HG02798 (cell line): ENCODE measurements at regions not wholly inside any gene's neighbourhood (a gene's known extent, or its start where the extent isn't known, plus 50 kb on each side); places are given as distances from the start of the nearest gene placed in this dataset.

Experiments used
- ATAC-seq: cut with Tn5 transposase; IDR thresholded peaks from one replicate; pipeline ENCODE4 v1.9.1; 2021; ENCODE audit warnings: mild to moderate bottlenecking; ENCODE audit not compliant: unreplicated experiment, poor library complexity

DNA sequence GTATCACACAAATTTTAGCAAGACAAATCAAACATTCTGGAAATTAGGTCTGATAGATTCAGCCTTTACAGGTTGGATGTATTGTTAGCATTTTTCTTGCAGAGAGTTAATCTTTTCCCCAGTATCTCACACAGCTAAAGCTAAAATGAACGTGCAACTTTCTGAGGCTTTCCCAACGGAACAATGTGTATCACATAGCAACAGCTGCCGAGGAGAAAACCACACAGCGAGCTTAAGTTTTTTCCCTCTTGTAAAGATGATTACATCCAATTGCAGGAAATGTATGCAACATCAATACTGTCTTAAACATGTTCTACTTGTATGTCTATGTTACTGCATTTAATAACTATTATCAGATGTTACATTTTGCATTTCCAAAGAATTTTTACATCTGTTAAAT lies 182.2 kb downstream of the CCDC59 start:
- no peak for ATAC-seq

DNA sequence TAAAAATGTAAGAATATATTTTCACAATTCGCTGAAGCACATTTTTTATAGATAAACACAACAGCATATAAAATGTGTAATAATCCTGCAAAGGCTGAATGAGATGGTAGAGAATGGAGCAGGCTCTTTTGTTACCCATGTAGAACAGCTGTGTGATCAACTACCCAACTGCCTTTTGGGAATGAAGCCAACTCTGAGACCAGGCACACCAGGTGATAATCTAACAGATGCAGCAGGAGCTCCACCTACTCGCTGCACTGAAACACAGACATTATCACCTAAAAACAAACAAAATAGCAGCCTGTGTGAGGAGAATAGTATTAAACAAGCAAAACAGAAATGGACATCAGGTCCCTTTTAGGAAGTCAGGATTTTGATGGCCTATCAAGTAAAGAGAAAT lies 183.3 kb downstream of the CCDC59 start:
- ATAC-seq = no peak

DNA sequence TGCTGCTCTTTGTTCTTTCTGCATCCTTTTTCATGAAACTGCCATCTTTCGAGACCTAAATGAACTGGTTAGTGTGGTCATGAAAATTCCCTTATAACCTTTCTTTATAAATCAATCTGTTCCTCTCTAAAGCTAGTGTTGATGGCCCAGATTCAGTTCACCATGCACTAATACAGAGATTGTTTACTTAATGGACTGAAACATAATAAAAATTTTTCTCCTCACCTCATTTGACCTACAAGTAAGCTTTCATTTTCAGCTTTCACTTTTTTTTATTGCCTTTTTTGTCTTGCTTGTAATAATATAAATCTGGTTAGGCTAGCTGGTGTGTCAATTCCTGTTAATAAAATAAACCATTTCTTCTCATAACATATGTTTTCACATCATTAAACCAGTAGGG lies 183.8 kb downstream of the CCDC59 start:
- ATAC-seq = no peak

DNA sequence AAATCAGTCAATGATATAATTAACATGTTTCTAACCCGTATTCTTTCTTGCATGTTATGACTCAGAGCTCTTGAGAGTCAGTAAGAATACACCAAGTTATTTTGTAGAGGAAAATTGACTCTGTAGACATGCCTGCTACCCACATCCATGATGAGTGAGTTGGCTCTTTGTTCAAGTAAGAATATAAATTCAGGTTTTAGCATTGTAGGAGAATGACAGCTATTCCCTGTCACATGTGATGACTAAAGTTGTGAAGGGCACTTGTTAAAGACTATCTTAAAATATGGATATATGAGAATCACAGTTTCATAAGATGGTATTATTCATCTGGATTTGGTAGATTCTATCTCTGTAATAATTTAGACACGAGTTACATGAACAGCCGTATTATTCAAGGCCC lies 209.1 kb downstream of the CCDC59 start:
- no peak for ATAC-seq

DNA sequence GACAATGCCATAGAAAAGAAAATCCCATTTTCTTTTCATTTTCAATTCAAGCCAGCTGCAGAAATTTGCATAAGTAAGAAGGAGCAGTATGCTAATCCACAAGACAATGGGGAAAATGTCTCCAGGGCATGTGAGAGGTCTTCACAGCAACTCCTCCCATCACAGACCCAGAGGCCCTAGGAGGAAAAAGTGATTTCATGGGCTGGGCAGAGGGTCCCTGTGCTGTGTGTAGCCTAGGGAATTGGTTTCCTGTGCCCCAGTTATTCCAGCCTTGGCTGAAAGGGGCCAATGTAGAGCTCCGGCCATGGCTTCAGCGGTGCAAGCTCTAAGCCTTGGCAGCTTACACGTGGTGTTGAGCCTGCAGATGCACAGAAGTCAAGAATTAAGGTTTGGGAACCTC lies 211.4 kb downstream of the CCDC59 start:
- ATAC-seq = no peak

DNA sequence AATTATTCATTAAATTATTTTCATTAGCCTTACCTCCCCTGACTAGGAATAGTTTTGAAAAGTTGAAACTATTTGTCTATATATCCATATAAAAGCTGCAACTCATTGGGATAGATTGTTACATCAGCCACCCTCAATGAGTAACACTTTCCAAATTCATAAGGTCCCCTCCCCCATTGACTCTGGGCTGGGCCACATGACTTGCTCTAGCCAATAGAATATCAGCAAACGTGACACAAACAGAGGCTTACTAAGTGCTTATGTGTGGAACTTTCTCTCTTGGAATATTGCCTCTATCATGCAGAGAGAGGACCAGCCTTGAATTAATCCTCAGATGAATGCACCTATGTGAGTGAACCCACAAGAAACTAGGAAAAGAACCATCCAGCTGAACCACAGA lies 213.7 kb downstream of the CCDC59 start:
- ATAC-seq = no peak

DNA sequence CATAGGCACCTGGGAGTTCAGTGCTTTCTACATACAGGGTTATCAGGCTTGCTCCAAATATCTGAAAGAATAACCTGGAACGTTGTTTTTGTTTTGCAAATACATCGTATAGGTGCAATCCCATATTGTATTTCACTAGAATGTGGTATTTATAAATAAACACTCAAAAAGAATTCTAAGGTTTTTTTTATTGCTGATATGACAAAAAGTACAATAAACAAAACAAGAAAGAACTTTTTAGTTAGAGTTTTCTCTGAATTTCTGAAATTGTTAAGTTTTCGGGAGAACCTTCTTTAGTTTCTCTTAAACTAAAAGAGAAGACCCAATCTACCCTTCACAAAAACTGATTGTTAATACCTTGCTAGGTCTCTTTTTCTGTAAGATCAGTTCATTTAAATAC lies 225.8 kb downstream of the CCDC59 start:
- no peak for ATAC-seq

DNA sequence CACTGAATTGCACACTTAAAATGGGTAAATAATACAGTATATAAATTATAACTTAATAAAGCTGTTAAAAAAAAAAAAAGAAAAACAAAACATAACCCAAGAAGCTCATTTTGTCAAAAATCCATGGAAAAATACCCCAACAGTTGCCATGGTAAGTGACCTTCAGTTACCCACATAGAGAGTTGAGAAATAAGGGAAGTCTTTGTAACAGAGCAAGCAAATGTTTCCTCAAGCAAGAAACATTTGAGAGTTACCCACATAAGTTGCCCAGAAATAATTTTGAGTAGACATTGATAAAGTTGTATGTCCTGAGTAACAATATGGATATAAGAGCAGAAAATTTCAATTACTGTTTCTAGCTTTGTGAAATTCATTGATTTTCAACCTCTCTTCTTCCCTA lies 227.4 kb downstream of the CCDC59 start:
- ATAC-seq = no peak

DNA sequence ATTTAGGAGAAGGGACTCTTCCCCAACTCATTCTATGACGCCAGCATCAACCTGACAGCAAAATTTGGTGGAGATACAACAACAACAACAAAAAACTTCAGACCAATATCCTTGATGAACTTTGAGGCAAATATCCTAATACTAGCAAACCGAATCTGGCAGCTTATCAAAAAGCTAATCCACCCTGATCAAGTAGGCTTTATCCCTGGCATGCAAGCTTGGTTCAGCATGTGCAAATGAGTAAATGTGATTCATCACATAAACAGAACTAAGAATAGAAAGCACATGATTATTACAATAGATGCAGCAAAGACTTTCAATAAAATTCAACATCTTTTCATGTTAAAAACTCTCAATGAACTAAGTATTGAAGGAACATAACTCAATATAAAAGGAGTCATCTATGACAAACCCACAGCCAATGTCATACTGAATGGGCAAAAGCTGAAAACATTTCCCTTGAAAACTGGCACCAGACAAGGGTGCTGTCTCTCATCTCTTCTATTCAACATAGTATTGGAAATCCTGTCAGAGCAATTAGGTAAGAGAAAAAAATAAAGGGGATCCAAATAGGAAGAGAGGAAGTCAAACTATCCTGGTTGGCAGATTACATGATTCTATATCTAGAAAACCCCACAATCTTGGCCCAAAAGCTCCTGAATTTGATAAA lies 233.3 kb downstream of the CCDC59 start:
- ATAC-seq = no peak

DNA sequence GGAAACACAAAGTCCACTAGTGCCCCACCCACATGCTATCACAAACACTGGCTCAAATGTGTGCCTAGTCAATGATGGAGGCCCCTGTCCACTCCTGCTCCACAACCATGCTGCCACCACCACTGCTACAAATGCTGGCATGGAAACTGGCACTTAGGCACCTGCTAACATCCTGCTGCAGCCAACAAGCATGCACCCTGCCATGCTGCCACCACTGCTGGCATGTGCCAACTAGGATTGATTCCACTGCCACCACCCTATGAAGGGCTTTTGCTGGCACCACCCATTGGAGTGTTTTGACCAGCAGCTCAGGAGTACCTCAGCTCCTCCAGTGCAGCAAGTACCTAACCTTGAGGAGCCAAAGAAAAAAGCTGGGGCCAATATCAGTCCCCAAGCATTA lies 236.6 kb downstream of the CCDC59 start:
- no peak for ATAC-seq

DNA sequence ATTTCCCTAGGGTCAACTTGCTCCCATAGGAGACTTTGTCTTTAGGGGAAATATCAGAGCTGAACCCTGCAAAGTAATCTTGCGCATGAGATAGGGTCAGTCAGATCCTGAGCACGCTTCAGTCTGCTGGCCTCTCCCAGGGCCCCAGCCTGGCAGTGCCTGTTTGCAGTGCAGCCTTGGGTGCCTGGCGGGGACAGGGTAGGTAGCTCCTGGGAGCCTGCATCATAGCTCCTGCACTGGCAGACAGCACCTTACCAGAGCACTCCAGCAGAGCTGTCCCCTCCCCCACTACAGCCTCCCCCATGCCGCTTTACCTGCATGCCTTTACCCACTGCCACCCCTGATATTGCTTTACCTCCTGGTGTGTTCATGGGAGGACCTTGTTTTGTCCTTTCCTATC lies 237.3 kb downstream of the CCDC59 start:
- no peak for ATAC-seq

DNA sequence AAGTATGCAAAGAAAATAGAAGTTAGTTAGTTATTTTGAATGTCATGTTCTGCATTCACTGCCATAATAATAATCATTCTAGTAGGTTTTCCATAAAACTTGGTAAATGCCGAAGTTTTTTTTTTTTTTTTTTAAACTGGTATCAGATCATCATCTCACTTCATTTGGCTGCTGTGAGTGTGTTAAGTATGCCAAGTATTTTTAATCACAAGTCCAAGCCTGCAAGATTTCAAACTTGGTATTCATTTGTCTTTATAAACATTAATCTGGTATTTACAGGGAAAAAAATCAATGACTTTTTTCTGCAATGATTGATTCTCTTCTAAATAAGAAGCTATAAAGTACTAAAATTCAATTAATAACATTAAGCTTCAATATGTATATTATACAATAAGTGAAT lies 248.9 kb downstream of the CCDC59 start:
- no peak for ATAC-seq

DNA sequence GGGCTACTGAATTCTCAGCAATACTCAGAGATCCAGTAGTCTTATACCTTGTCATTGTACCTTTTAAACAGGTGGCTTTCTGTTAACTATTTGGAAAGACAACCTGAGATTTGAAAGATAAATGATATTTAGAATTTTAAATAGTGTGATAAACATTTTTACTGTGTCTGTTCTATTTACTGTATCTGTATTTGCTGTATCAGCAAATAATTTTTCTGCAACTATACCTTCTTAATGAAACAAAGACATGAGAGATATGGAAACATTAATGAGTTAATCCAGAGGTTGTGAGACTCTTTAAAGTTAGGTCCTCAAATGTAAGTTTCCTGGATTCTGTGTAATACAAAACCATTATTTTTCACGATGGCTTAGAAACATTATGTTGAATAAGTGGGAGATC lies 249.6 kb downstream of the CCDC59 start:
- no peak for ATAC-seq

DNA sequence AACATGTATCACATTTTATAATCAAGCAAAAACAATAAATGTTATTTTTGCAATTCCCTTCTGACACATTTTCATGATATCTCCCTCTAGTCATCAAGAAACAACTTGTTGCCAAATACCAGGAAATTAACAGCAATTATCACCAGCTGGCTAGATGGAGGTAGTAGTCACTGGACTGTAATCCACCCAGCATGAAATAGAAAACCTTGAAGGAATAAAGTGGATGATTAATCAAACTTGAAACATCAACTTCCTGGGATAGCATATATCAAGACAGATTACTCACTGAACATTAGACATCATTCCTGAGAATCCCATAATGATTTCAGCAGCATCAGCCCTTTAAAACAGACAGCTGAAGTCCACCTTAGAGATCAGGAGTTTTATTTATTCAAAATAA lies 259.0 kb downstream of the CCDC59 start:
- ATAC-seq = no peak

DNA sequence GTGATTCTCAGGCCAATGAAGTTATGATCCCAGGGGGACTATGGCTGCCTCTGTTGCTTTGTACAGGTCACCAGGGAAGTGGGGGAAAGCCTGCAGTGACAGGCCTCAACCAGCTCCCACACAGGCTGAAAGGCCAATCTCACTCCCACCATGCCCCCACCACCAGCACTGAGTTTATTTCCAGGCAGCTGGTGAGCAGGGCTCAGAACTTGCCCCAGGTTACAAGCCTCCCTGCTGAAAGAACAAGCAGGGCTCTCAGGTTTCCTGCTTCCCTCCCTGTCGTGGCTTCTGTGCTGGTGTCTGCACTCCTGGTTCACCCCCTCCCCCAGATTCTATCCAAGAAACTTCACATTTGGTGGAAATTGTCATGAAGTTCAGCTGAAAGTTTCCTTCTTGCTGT lies 260.3 kb downstream of the CCDC59 start:
- ATAC-seq = no peak

DNA sequence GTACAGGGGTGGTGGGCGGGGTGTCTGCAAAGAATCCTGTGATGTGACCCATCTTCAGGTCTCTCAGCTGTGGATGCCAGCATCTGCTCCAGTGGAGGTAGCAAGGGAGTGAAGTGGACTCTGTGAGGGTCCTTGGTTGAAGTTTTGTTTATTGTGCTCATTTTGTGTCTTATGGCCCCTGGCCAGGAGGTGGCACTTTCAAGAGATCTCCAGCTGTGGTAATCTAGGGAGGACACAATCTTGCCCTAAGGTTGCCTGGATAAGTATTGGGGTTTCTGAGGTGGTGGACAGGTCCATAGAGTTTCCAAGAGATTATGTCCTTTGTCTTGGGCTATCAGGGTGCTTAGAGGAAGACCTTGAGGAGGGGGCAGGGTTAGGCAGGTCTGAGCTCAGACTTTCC lies 260.7 kb downstream of the CCDC59 start:
- no peak for ATAC-seq

DNA sequence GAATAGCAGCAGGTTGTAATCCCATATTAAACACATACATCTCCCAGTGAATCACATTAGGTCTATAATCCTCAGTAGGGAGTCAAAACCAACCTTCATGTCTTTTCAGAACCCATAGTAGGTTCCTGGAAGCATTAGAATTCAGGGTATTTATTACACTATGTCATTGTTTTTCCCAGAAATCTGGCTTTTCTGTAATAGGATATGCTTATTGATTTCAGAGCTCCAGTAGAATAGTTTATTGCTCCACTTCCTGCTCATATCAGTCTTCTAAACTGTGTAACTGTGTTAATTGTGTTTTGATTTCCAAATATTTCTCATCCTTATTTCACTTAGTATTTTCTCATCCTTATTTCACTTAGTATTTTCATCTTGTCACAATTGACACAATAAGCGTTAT lies 268.0 kb downstream of the CCDC59 start:
- no peak for ATAC-seq

DNA sequence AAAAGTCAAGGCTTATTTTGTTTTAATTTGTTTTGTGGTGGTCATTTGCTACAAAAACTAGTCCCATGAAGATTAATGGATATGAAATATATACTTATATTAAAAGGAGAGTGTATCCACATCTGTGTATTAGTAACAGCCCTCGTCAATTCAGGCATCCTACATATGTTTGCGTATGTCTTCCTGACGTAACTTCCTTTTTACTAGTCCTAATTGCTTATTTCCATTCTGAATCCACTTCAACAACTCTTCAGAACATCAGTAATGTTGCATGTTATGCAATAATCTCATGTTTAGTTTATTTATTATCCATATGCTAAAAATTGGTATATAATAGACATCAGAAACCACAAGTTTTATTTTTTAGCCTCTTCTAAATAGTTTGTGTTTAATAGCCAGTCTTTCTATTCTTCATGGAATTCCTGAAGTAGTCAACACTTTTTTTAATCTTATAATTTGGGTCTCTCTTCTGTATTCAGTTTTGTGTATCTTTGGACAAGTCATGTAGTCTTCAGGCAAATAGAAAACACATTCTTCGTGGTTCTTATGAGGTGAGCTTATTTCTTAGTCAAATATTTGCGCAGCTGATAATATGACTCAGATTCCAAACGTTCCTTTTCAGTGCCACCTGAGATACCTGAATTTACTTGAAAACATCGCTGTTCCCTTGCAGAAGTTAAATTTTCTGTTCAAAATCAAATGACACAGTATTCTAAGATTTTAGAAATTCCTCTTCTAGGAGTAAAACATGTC lies 268.6 kb downstream of the CCDC59 start:
- no peak for ATAC-seq

DNA sequence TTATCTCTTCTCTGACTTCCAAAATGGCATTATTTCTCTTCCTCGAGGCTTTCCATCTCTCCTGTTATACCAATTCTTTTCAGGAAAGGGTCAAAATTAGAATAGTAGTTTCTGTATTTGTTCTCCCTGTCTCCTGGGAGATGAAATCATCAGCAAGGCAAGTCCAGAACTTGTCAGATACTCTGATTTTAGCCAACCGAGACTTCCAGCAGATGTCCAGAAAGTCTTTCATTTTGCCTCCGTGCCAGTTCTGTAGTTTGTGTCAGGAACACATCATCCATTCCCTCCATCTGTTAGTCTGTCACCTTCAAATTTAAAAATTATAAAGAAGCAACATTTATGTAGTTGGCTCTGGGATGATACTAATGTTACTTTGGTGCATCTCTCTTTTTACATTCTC lies 275.7 kb downstream of the CCDC59 start:
- ATAC-seq = no peak

DNA sequence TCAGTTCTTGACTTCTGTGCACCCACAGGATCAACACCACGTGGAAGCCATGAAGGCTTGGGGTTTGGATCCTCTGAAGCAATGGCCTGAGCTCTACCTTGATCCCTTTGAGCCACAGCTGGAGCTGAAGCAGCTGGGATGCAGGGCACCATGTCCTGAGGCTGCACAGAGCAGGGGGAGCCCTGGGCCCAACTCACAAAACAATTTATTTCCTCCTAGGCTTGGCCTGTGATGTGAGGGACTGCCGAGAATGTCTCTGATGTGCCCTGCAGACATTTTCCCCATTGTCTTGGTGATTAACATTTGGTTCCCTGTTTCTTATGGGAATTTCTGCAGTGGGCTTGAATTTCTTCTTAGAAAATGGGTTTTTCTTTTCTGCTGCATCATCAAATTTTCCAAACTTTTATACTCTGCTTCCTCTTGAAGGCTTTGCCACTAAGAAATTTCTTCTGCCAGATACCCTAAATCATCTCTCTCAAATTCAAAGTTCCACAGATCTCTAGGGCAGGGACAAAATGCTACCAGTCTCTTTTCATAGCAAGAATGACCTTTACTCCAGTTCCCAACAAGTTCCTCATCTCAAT lies 288.2 kb downstream of the CCDC59 start:
- no peak for ATAC-seq

DNA sequence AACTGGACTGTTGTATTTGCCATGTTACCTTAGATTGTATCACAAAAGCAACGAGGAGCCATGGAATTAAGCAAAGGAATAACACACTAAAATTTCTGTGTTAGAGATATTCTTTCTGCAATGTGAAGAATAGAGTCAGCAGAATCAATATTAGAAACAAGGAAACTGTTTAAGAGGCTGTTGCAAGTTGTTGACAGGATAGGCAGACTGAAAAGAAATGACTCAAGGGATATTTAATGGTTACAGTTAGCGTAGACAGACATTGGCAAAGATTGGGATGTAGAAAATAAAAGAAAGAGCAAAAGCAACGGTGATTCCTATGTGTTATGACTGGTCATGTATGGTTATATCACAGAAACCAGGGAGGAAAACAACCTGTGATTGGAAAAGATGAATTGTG lies 299.0 kb upstream of the PPFIA2 start:
- ATAC-seq = no peak

DNA sequence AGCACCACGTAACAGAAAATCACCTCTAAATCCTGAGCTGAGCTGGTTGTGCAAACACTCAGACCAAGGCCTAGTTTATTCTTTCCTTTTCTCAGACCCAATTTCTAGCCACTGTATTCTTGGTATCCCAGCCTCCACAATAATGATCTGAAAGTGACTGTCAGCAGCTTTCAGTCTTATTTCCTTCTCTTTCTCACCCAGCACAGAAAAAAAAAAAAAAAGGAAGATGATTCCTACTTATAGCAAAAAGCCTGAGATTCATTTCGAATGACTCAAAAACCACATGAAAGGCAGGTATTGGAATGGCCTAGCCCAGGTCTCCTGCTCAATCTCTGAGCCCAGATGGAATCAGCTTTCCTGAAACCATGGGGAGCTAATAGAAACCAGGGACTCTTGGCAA lies 298.6 kb upstream of the PPFIA2 start:
- ATAC-seq = no peak
